Activated CD4-positive, alpha-beta T cell treated with anti-CD3 and anti-CD28 coated beads, Interleukin-2, Interleukin-4, amounts not matched to agents 100 ng/mL and 50 ng/mL, durations not matched to agents 16 hours and 8 hours (primary cell): ENCODE measurements at regions not wholly inside any gene's neighbourhood (a gene's known extent, or its start where the extent isn't known, plus 50 kb on each side); places are given as distances from the start of the nearest gene placed in this dataset.
"Not testable (repeated sequence)": the region's sequence is repeated elsewhere in the genome, so short reads cannot be mapped to it uniquely, and the experiment has no call there.

Source experiments
- DNase-seq: peaks from one replicate; pipeline ENCODE4 v3.0.0-alpha.2; 2020; ENCODE audit warnings: low spot score

- not testable (repeated sequence) for DNase-seq
Observed at GRCh38 chr22:25456300-25457043, 108.0 kb upstream of the GRK3 start.

DNA sequence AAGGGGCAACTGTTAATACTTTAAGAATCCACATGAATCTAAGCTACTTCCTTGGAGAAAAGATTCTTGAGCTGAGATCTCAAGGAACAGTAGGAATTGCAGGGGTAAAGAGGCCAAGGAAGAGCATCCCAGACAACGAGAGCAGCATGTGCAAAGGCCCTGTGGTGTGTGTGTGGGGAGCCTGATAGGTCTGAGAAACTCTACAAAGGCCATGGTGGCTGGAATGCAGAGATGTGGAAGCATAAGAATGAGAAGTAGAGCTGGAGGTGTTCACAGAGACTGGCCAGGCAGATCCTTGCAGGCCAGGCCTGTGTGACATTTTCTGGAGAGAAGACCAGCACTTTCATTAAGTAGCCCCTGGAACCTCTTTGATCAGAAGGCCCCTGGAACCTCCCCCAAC, 105.8 kb upstream of the GRK3 start:
- DNase-seq = not testable (repeated sequence)

- DNase-seq = not testable (repeated sequence)
Observed at GRCh38 chr22:25460682-25461081, 103.8 kb upstream of the GRK3 start.

DNA sequence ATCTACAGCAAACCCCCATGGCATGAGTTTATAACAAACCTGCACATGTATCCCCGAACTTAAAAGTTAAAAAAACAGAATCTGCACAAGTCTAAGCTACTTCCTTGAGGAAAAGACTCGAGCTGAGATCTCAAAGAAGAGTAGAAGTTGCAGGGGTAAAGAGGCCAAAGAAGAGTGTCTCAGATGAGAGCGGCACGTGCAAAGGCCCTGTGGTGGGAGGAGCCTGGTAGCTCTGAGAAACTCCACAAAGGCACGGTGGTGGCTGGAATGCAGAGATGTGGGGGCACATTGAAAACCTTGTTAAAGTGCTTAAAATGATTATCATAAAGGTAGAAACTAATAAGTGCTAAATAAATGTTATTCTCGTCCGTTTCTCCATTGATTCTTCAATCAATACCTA, 103.2 kb upstream of the GRK3 start:
- no peak for DNase-seq

DNA sequence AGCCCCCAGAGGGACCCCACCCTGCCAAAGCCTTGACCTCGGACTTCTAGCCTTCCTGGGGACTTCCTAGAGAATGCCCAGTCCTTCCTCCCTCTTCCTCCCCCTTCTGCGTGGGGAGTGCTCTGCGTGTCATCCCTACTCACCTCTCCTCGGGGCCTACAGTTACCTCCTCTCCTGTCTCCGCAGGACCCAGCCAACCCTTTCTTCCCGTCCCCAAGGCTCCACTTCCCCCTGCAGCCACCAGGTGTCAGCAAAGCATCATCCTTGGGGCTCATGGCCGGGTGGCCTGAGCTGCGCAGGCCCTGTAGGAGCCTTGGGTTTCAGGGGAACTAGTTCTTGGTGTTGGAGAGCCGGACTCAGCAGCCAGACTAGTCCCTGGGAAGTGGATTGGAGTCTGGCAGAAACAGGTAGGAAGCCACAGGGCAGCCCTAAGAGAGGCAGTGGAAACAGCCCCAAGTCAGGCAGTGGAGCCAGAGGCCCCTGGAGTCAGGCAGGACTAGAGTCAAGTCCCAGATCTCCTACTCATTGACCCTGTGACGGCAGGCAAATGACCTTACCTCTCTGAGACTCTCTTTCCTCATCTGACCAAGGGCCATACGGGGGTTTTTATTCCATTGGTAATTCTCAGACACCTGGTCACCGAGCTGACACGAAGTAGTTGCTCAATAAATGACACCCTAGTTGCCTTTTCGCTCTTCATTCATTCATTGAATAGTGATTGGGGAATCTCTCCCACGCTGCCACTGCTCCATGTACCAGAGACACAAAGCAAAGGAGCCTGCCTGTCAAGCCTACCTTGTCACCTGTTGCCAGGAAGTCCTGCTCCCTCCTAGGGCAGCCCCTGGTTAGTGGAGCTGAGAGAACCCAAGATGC, 101.8 kb upstream of the GRK3 start:
- peak; percentile 84 for DNase-seq

GRCh38 chr22:25463347-25463628, 101.2 kb upstream of the GRK3 start:
- not testable (repeated sequence) for DNase-seq

DNA sequence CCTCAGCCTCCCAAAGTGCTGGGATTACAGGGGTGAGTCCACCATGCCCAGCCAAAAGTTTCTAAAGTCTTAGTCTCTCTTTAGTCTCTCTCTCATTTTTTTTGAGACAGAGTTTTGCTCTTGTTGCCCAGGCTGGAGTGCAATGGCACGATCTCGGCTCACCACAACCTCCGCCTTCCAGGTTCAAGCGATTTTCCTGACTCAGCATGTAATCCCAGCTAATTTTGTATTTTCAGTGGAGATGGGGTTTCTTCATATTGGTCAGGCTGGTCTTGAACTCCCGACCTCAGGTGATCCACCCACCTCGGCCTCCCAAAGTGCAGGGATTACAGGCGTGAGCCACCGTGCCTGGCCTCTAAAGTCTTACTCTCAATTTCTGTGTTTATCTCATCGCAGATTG, 100.1 kb upstream of the GRK3 start:
- not testable (repeated sequence) for DNase-seq

DNA sequence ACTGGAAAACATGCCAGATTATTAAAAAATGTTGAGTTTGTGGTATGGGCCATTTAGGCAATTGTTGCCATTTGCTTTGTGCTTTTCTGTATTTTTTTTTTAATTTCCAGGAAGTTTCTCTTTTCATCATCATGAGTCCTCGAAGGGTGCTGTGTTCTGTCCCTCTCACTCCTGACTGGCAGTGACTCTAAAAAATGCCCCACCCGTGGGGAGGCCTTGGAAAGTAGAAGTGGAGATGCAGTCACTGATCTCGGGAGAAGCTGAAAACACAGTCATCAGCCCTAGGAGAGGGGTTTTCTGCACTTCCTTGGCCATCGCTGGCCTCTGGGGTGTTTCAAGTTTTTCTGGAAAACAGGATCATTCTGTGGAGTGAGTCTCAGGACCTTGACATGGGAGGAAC, 98.5 kb upstream of the GRK3 start:
- DNase-seq = no peak

DNA sequence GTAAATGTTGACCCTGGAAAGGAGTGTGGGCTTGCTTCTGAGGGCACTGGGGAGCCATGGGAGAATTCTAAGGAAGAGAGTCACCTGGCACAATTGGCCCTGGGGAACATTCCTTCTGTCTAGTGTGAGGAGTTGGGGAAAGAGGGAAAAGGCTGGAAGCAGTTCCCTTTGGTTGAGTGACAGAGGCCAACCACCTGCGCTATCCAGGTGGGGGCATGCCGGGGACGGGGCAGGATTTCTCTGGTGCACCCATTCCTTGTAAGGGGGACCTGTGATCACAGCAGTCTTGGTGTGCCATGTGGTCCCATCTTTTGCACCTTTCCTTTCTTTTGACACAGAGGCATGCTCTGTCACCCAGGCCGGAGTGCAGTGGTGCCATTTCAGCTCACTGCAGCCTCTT, 92.1 kb upstream of the GRK3 start:
- DNase-seq = no peak

- DNase-seq = no peak
Observed at GRCh38 chr22:25475257-25476022, 89.0 kb upstream of the GRK3 start.

- DNase-seq = no peak
Observed at GRCh38 chr22:25477358-25477757, 87.1 kb upstream of the GRK3 start.

DNA sequence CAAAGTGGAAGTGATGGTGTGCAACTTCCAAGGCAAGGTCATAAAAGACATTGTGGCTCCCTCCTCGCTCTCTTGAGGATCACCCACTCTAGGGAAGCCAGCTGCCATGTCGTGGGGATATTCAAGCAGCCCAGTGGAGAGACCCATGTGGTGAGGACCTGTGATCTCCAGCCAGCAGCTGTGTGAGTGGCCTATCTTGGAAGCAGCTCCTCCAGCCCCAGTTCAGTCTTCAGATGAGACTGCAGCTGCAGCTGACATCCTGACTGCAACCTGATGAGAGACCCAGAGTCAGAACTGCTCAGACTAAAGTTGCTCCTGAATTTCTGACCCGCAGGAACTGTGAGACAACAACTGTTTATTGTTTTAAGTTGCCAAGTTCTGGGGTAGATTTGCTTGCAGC, 86.4 kb upstream of the GRK3 start:
- no peak for DNase-seq

GRCh38 chr22:25478528-25478927, 85.9 kb upstream of the GRK3 start:
- no peak for DNase-seq

GRCh38 chr22:25480868-25481267, 83.6 kb upstream of the GRK3 start:
- DNase-seq = not testable (repeated sequence)

DNA sequence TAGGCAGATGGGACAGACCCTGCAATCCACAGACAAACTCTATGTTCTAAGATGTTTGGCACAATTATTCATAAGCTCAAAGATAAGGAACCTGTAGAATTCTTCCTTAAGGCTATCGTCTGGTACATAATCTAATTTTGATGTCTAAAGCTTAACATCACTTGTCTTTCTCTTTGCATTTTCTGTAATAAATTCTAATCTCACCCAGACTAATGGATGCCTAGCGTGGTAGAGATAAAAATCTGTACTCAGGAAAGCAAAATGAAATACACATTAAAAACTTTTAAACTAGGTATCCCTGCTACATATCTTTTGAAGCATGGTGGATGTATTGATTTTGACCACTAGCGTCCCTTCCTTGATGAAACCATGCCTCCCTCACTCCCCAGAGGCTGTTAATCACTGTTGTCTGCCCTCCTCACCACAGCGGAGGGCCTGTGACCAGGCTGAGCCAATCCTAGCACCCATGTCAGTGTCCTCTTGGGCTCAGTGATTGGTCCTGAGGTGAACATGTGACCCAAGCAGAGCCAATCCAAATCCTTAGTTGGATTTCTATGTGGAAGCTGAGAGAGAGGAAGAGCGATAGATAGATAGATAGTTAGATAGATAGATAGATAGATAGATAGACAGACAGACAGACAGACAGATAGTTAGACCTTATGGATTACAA, 82.2 kb upstream of the GRK3 start:
- DNase-seq = no peak

- DNase-seq = no peak
Observed at GRCh38 chr22:25482868-25483639, 81.4 kb upstream of the GRK3 start.

- DNase-seq = no peak
Observed at GRCh38 chr22:25483931-25484330, 80.5 kb upstream of the GRK3 start.

GRCh38 chr22:25484521-25485315, 79.8 kb upstream of the GRK3 start:
- no peak for DNase-seq

GRCh38 chr22:25485626-25486545, 78.6 kb upstream of the GRK3 start:
- peak; percentile 28 for DNase-seq

DNA sequence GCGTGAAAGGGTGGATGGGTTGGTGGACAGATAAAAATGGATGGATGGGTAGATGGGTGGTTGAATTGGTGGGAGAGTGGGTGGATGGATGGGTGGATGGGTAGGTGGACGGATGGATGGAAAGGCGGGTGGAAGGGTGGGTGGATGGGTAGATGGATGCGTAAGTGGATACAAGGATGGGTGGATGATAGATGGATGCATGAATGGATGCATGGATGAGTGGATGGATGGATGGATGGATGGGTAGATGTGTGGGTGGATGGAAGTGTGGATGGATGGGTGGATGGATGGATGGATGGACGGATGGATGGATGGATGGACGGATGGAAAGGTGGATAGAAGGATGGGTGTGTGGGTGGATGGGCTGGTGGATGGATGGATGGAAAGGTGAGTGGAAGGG, 77.0 kb upstream of the GRK3 start:
- no peak for DNase-seq
